Spleen (tissue), 7 donors: ENCODE measurements at regions not wholly inside any gene's neighbourhood (a gene's known extent, or its start where the extent isn't known, plus 50 kb on each side); places are given as distances from the start of the nearest gene placed in this dataset.

Source experiments
- POLR2A ChIP-seq, 3 donors: fragments of 450-650 bp; IDR thresholded peaks; one replicate each; pipeline ENCODE4 v1.5.1; 2017; ENCODE audit warnings: antibody characterized with exemption in 3 of 3, mild to moderate bottlenecking in 1 of 3
- POLR2AphosphoS5 ChIP-seq, 3 donors: sonication (generic); formaldehyde crosslinking; IDR thresholded peaks; one replicate each; pipeline ENCODE4 v1.5.1; 2017; ENCODE audit warnings: antibody characterized with exemption in 3 of 3
- TF ChIP-seq, protein P1 (sequence below), 11 experiments: fragments of 200-600 bp in 7 of 11; fragments of 450-650 bp in 4 of 11; sonication (generic) in 4 of 11; IDR thresholded peaks in 8 of 11; conservative IDR thresholded peaks in 3 of 11; 1 replicate in 7 of 11; 2 replicates in 4 of 11; pipeline versions ENCODE4 v1.4.0 to v1.8.0; 2016 to 2021; ENCODE audit warnings: antibody characterized with exemption in 11 of 11, inconsistent platforms in 4 of 11, mild to moderate bottlenecking in 1 of 11
- donor health status: DM: no; HTN: no; CAD: no; lungs with moderate emphysema.
- donor health status: DM: no; HTN: no; CAD: no.
- donor health status: DM: no; HTN: no; CAD: no.

- no peak for TF ChIP-seq POLR2A (IDR thresholded peaks at IDR 0.05)
- TF ChIP-seq, protein P1, sequence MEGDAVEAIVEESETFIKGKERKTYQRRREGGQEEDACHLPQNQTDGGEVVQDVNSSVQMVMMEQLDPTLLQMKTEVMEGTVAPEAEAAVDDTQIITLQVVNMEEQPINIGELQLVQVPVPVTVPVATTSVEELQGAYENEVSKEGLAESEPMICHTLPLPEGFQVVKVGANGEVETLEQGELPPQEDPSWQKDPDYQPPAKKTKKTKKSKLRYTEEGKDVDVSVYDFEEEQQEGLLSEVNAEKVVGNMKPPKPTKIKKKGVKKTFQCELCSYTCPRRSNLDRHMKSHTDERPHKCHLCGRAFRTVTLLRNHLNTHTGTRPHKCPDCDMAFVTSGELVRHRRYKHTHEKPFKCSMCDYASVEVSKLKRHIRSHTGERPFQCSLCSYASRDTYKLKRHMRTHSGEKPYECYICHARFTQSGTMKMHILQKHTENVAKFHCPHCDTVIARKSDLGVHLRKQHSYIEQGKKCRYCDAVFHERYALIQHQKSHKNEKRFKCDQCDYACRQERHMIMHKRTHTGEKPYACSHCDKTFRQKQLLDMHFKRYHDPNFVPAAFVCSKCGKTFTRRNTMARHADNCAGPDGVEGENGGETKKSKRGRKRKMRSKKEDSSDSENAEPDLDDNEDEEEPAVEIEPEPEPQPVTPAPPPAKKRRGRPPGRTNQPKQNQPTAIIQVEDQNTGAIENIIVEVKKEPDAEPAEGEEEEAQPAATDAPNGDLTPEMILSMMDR (IDR thresholded peaks at IDR 0.05 in 8 of 11, conservative IDR thresholded peaks at IDR 0.05 in 3 of 11) = no peak
- no peak for TF ChIP-seq POLR2AphosphoS5 (IDR thresholded peaks at IDR 0.05)
These were observed 61.4 kb upstream of the VLDLR start for GRCh38 chr9:2560180-2560579.
